Activated CD8-positive, alpha-beta T cell treated with anti-CD3 and anti-CD28 coated beads for 36 hours (primary cell): ENCODE measurements at regions not wholly inside any gene's neighbourhood (a gene's known extent, or its start where the extent isn't known, plus 50 kb on each side); places are given as distances from the start of the nearest gene placed in this dataset.
"Not testable (repeated sequence)": the region's sequence is repeated elsewhere in the genome, so short reads cannot be mapped to it uniquely, and the experiment has no call there.

ENCODE experiments used
- ATAC-seq: fragments of 200-7000 bp; cut with Tn5 transposase; one replicate; pipeline ENCODE4 v1.10.0; 2021; ENCODE audit warnings: mild to moderate bottlenecking, moderate library complexity
- CTCF ChIA-PET: fragments of 350-600 bp; sonication (Branson Sonifier 250); formaldehyde crosslinking; loops from one replicate; lab custom pipeline; 2021; ENCODE audit warnings: antibody characterized with exemption; lab: Charles Lee
- POLR2A ChIA-PET: fragments of 350-600 bp; sonication (Branson Sonifier 250); formaldehyde crosslinking; loops from one replicate; lab custom pipeline; 2021; ENCODE audit warnings: antibody characterized with exemption; lab: Charles Lee
- DNase-seq: peaks from one replicate; pipeline ENCODE4 v3.0.0-alpha.2; 2020
- H3K27ac Mint-ChIP-seq: one replicate; pipeline ENCODE4 v1.8.0; 2021; ENCODE audit warnings: mild to moderate bottlenecking, mixed read lengths
- H3K27me3 Mint-ChIP-seq: one replicate; pipeline ENCODE4 v1.8.0; 2021; ENCODE audit warnings: mixed read lengths
- H3K36me3 Mint-ChIP-seq: one replicate; pipeline ENCODE4 v1.8.0; 2021; ENCODE audit warnings: low read depth, mixed read lengths
- H3K4me1 Mint-ChIP-seq: one replicate; pipeline ENCODE4 v1.8.0; 2021; ENCODE audit warnings: low read depth, mixed read lengths
- H3K4me3 Mint-ChIP-seq: one replicate; pipeline ENCODE4 v1.8.0; 2021; ENCODE audit warnings: mild to moderate bottlenecking, moderate library complexity, mixed read lengths
- H3K9me3 Mint-ChIP-seq: one replicate; pipeline ENCODE4 v1.8.0; 2021; ENCODE audit warnings: mixed read lengths
- intact Hi-C: fragments of 100-400 bp; cut with micrococcal nuclease; formaldehyde crosslinking; loops from one replicate; pipeline ENCODE4 v1.10.0; 2022
- TF ChIP-seq, protein P1 (sequence below): fragments of 200-600 bp; IDR thresholded peaks from one replicate; pipeline ENCODE4 v1.8.0; 2022; ENCODE audit warnings: antibody characterized with exemption, mild to moderate bottlenecking

DNA sequence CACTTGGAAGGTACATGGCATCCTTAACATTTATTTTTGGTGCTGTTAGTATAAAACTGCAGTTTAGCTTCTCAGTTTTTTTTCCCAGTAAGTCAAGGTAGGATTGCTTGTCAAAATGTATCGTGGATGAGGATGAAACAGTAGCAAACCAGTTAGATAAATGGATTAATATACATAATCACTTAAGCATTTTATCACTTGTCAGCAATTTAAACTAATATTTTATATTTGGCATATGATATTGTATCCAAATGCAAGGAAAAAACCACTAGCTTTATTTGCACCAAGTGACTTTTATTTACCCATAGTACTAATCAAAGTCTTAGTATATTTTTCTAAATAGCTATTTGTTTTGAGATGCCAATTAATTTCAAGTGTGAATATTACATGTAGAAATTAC, 137.7 kb upstream of the XIRP2 start:
- no peaks in the 10 kb centered on the region for H3K4me1 Mint-ChIP-seq
- H3K36me3 Mint-ChIP-seq, result no peaks in the 10 kb centered on the region
- intact Hi-C loops, result no loop called here
- ATAC-seq (no peak), DNase-seq (no peak)
- POLR2A ChIA-PET, result no interaction called here
- H3K9me3 Mint-ChIP-seq, result peaks cover under 1% of the 10 kb centered on the region
- H3K27ac Mint-ChIP-seq, result no peak overlapping the region
- no peak overlapping the region for H3K4me3 Mint-ChIP-seq
- TF ChIP-seq, protein P1, sequence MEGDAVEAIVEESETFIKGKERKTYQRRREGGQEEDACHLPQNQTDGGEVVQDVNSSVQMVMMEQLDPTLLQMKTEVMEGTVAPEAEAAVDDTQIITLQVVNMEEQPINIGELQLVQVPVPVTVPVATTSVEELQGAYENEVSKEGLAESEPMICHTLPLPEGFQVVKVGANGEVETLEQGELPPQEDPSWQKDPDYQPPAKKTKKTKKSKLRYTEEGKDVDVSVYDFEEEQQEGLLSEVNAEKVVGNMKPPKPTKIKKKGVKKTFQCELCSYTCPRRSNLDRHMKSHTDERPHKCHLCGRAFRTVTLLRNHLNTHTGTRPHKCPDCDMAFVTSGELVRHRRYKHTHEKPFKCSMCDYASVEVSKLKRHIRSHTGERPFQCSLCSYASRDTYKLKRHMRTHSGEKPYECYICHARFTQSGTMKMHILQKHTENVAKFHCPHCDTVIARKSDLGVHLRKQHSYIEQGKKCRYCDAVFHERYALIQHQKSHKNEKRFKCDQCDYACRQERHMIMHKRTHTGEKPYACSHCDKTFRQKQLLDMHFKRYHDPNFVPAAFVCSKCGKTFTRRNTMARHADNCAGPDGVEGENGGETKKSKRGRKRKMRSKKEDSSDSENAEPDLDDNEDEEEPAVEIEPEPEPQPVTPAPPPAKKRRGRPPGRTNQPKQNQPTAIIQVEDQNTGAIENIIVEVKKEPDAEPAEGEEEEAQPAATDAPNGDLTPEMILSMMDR, result no peak
- CTCF ChIA-PET, result no interaction called here
- no peaks in the 10 kb centered on the region for H3K27me3 Mint-ChIP-seq

DNA sequence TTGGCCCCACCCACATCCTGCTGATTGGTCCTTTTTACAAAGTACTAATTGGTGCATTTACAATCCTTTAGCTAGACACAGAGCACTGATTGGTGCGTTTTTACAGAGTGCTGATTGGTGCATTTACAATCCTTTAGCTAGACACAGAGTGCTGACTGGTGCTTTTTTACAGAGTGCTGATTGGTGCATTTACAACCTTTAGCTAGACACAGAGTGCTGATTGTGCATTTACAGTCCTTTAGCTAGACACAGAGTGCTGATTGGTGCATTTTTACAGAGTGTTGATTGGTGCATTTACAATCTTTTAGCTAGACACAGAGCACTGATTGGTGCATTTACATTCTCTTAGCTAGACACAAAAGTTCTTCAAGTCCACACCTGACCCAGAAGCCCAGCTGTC, 144.2 kb upstream of the XIRP2 start:
- CTCF ChIA-PET, ATAC-seq, intact Hi-C loops, H3K4me1 Mint-ChIP-seq, H3K4me3 Mint-ChIP-seq, H3K27me3 Mint-ChIP-seq, DNase-seq, H3K36me3 Mint-ChIP-seq, POLR2A ChIA-PET, H3K27ac Mint-ChIP-seq: not testable (repeated sequence)
- peaks cover 28% of the 10 kb centered on the region for H3K9me3 Mint-ChIP-seq

DNA sequence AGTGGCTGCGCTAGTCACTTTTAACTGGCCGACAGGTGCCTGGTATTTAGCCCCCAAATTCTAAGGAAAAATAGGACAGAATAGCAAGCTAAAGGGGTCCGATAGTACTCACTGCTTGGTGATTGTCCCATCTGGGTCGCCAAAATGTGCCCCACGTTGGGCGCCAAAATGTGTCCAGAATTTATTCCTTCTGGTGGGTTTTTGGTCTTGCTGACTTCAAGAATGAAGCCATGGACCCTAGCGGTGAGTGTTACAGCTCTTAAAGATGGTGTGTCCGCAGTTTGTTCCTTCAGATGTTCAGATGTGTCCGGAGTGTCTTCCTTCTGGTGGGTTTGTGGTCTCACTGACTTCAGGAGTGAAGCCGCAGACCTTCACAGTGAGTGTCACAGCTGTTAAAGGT, 144.8 kb upstream of the XIRP2 start:
- POLR2A ChIA-PET, H3K36me3 Mint-ChIP-seq, DNase-seq: not testable (repeated sequence)

DNA sequence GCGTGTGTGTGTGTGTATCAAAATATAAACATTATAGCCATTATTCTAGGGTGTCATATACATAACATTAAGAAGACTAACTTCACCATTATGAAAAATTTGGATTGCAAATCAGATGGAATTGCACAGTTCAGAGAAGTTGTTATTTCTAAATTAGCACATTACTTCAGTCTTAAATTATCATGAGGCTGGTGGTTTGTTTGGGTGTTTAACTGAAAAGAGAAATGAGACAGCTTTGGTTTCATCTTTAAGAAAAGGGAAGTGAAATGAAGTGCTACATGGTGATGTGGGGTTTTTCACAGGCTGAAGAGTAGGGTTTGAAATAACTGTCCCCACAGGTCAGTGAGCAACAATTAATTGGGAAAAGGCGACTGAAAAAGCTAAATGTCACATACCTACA, 161.2 kb upstream of the XIRP2 start:
- H3K9me3 Mint-ChIP-seq, result peaks cover 3% of the 10 kb centered on the region
- intact Hi-C loops, result no loop called here

More for the DNA sequence above, 144.8 kb upstream of the XIRP2 start:
- H3K4me1 Mint-ChIP-seq, H3K4me3 Mint-ChIP-seq, ATAC-seq, H3K27me3 Mint-ChIP-seq, CTCF ChIA-PET, intact Hi-C loops, H3K27ac Mint-ChIP-seq: not testable (repeated sequence)
- peaks cover 28% of the 10 kb centered on the region for H3K9me3 Mint-ChIP-seq

DNA sequence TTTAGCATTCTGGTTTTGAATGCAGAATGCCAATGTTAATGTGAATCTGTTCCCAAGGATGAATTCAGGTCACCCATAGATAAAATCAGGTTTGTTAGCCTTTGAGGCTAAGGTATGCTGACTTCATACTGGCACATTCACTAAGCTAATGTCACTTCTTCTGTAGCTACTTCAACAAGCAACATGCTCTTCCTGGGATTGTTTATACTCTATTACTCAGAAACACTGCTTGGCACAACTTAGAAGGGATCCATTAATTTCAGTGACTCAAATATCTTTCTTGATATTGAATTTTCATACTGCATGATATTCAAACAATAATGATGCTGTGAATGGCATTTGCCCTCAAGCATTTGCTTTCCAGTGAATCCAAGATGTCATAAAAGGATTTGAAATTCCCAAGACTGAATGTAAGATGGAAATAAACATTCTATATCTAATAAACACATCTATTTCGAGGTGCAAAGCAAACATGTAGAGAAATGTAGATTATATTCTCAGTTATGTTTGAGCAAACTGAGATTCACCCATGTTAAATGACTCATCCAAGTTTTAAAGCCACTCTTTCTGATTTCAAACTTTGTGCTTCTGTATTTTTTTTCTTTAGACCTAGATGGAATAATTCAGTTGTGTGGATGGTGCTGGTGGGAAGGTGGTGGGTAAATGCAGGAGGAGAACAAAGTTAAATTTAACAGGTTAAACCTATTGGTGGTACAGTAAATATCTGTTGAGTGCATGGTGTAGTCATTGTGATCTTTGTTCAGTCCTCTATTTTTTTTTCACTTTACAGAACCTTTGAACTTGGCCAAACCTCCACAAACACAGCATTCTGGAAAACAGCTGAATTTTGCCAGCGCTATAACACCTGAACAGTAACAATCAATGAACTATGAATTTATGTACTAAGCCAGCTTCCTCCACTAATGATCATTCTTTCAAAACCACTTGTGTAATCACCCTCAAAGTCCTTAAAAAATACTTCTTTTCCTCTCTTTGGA, 162.1 kb upstream of the XIRP2 start:
- Mint-ChIP-seq H3K4me1 (no peaks in the 10 kb centered on the region), H3K36me3 (no peaks in the 10 kb centered on the region), H3K27ac (no peak overlapping the region), H3K27me3 (no peaks in the 10 kb centered on the region), H3K4me3 (no peak overlapping the region), H3K9me3 (peaks cover 3% of the 10 kb centered on the region)
- ChIA-PET POLR2A (no interaction called here), CTCF (no interaction called here)
- DNase-seq (no peak), ATAC-seq (no peak)
- intact Hi-C loops, result no loop called here
- TF ChIP-seq, protein P1, result no peak

More for the DNA sequence above, 161.2 kb upstream of the XIRP2 start:
- no peak for ATAC-seq
- CTCF ChIA-PET, result no interaction called here
- DNase-seq, result no peak
- TF ChIP-seq, protein P1, result no peak
- Mint-ChIP-seq H3K36me3 (no peaks in the 10 kb centered on the region), H3K27ac (no peak overlapping the region), H3K4me3 (no peak overlapping the region), H3K27me3 (no peaks in the 10 kb centered on the region), H3K4me1 (no peaks in the 10 kb centered on the region)
- POLR2A ChIA-PET, result no interaction called here

DNA sequence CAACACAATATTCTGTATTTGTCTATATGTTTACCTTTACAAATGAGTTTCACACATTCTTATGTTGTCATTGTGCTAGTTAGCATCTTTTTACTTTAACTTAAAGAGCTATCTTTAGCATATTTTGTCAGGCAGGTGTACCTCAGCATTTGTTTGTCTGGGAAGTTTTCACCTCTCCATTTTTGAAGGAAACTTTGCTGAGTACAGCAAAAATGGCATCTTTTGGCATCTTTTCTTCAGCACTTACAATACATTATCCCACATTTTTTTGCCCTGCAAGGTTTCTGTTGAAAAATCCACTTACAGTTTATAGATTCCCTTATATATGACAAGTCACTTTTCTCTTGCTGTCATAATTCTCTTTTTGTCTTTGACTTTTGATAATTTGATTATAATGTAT, 171.3 kb upstream of the XIRP2 start:
- H3K4me1 Mint-ChIP-seq, result no peaks in the 10 kb centered on the region
- no peaks in the 10 kb centered on the region for H3K36me3 Mint-ChIP-seq
- TF ChIP-seq, protein P1, result no peak
- H3K9me3 Mint-ChIP-seq, result no peaks in the 10 kb centered on the region
- no peak overlapping the region for H3K27ac Mint-ChIP-seq
- no peak overlapping the region for H3K4me3 Mint-ChIP-seq
- DNase-seq (no peak), ATAC-seq (no peak)
- CTCF ChIA-PET, result no interaction called here
- intact Hi-C loops, result no loop called here
- H3K27me3 Mint-ChIP-seq, result no peaks in the 10 kb centered on the region
- POLR2A ChIA-PET, result no interaction called here
